GM10266 (cell line): ENCODE measurements at regions not wholly inside any gene's neighbourhood (a gene's known extent, or its start where the extent isn't known, plus 50 kb on each side); places are given as distances from the start of the nearest gene placed in this dataset.

Source experiments
- DNase-seq: peaks from one replicate; pipeline ENCODE4 v3.0.0; 2012; ENCODE audit errors: extremely low spot score
- TF ChIP-seq, protein P1 (sequence below): IDR thresholded peaks from 2 replicates; pipeline ENCODE4 v1.5.1; 2012; ENCODE audit warnings: mild to moderate bottlenecking, low read depth; ENCODE audit not compliant: control insufficient read depth, insufficient read depth; ENCODE audit errors: missing control alignments

DNA sequence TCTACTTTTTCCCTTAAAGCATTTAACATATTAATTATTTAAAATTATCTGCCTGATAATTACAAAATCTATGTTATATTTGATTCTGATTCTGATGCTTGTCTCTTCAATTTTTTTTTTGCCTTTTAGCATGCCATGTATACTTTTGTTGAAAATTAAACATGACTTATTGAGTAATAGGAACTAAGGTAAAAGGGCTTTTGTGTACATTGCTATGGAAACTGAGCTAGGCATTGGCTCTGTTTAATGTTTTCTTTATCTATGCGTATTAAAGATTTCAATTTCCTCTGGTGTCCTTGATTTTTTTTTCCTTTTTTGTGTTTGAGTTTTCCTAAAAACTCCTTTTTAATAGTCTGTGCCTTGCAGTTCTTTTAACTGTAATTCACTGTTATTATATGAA, 805.2 kb downstream of the DHX35 start:
- DNase-seq, result no peak
- TF ChIP-seq, protein P1, sequence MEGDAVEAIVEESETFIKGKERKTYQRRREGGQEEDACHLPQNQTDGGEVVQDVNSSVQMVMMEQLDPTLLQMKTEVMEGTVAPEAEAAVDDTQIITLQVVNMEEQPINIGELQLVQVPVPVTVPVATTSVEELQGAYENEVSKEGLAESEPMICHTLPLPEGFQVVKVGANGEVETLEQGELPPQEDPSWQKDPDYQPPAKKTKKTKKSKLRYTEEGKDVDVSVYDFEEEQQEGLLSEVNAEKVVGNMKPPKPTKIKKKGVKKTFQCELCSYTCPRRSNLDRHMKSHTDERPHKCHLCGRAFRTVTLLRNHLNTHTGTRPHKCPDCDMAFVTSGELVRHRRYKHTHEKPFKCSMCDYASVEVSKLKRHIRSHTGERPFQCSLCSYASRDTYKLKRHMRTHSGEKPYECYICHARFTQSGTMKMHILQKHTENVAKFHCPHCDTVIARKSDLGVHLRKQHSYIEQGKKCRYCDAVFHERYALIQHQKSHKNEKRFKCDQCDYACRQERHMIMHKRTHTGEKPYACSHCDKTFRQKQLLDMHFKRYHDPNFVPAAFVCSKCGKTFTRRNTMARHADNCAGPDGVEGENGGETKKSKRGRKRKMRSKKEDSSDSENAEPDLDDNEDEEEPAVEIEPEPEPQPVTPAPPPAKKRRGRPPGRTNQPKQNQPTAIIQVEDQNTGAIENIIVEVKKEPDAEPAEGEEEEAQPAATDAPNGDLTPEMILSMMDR, result no peak

DNA sequence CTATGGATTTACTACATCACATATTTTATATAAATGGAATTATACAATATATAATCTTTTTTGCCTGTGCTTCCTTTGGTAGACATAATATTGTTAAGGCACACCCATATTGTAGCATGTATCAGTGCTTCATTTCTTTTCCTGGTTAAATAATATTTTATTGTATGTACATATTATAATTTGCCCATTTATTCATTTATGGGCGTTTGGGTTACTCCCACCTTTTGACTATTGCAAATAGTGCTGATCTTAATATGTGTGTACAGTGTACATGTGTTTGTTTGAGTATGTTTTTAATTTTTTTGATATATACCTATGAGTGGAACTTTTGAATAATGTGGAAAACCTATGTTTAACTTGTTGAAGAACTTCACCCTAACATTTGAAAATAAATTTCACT, 804.2 kb downstream of the DHX35 start:
- TF ChIP-seq, protein P1, result no peak
- DNase-seq, result no peak

DNA sequence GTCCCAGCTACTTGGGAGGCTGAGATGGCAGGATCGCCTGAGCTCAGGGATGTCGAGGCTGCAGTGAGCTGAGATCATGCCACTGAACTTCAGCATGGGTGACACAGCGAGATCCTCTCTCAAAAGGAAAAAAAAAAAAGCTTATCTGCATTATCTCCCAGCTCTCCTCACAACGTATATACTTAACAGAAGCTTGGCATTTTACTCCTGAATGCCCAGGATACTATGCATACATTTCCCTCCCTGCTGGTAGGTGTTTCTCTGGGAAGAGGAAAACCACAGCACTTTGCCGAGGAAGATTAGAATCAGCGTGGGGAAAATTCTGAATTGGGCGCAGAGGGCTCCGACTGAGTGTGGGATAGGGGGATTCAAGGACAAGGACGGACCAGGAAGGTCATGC, 800.6 kb downstream of the DHX35 start:
- DNase-seq, result no peak
- TF ChIP-seq, protein P1, result no peak

DNA sequence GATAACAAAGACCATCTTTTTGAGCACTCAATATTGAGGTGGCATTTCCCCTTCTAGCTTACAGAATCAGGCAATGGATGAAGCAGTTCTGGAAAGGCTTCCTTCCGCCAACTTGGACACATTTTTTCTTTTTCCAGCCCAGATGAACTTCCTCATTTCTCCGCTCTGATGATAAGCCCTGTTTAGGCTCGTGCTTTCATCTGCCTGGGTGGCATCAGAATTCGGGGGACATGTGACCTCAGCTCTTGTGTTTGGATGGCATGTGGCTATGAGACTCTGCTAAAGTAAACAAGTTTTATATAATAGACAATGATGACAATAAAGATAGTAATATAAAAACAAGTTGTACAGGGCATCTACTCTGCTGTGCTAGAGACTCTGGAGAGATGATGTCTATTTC, 796.7 kb downstream of the DHX35 start:
- no peak for DNase-seq
- TF ChIP-seq, protein P1, result no peak

DNA sequence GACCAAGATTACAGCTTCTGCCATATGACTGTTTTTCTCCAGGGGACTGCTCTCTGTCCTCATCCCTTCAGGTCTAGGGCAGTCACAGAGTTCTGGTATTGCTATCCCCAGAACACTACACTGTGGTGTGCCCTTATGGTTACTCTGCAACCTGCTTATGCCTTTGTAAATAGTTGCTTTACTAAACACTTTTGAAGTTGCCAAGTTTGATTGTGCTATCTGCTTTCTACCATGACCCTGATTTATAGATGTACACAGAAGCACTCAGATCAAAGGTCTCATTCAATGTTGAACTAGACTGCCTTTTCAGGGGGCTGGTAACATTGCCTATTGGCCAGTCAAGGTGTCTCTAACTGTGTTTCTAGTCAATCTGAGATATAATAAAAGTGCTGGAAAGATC, 794.7 kb downstream of the DHX35 start:
- DNase-seq, result no peak
- TF ChIP-seq, protein P1, result no peak

DNA sequence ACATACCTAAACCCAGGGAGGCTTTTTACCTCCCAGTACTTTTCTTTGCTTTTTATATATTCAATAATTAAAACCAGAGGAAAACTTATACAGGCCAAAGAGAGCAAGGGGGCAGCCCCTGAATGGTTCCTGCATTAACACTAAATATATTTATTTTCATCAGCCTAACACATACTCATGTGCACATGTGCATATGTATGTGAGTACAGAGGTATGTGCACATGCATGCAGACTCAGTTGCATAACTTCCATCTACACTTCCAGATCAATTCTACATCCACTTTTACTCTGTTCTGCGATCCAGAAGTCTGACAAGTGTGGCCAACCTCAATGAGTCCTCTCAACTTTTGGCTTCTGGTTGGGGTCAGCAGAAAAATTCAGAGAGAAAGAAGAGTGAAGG, 794.2 kb downstream of the DHX35 start:
- TF ChIP-seq, protein P1, result no peak

DNA sequence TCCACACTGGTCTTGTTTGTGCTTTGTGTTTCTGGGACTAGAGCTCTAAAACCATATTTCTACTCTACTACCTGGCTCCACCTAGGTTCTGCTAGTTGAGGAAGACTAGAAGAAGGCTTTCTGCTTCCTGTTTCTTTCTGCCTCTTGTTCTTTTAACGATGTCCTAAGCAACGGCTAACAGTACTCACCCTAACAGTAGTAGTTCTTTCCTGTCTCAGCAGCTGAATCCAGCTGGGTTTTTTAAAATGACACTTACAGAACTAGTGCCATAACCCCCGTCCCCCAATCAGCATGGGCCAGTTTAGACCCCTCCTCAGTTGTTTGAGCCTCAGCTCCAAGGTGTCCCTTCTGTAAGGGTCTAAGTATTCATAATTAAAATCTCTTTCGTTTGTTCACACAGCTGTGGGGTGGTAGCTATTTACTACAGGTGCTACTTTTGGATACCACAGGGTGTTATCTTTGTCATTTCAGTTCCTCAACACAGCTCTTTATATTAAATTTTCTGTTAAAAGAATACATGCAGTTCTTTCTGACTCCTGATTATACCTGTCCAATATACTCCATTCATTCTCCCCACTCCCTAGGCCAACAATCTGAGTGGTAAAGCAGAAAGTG, 790.2 kb downstream of the DHX35 start:
- TF ChIP-seq, protein P1, result no peak
- DNase-seq, result no peak

More for the DNA sequence above, 794.2 kb downstream of the DHX35 start:
- no peak for DNase-seq
